Activated CD8-positive, alpha-beta memory T cell treated with anti-CD3 and anti-CD28 coated beads, Interleukin-2, amount 50 U/mL, for 48 hours (primary cell): ENCODE measurements at regions not wholly inside any gene's neighbourhood (a gene's known extent, or its start where the extent isn't known, plus 50 kb on each side); places are given as distances from the start of the nearest gene placed in this dataset.
"Not testable (repeated sequence)": the region's sequence is repeated elsewhere in the genome, so short reads cannot be mapped to it uniquely, and the experiment has no call there.

ENCODE experiments used
- DNase-seq: peaks from one replicate; pipeline ENCODE4 v3.0.0-alpha.2; 2020

- no peak for DNase-seq
Measured at GRCh38 chr20:39789411-39789810, 827.3 kb downstream of the DHX35 start.

GRCh38 chr20:39785252-39785917 is 823.2 kb downstream of the DHX35 start:
- DNase-seq: no peak

DNA sequence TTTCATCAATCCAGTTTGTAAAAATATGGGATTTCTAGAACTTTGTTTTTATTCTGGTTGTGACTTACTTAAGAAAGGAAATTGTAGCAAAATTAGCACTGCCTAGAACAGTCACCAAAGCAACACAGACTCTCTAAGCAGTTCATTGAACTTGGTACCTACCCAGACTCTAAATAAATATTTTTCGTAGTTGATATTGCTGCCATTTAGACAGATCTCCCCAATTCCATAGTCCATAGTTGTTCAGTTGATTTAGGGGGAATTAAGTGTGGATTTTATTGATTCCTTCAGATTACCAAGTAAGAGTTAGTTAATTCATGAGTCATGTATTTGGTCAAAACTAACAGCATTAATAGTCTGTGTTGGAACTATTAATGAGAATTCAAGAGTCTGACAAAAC is 822.5 kb downstream of the DHX35 start:
- DNase-seq: no peak

- no peak for DNase-seq
Measured at GRCh38 chr20:39778847-39779604, 816.9 kb downstream of the DHX35 start.

DNA sequence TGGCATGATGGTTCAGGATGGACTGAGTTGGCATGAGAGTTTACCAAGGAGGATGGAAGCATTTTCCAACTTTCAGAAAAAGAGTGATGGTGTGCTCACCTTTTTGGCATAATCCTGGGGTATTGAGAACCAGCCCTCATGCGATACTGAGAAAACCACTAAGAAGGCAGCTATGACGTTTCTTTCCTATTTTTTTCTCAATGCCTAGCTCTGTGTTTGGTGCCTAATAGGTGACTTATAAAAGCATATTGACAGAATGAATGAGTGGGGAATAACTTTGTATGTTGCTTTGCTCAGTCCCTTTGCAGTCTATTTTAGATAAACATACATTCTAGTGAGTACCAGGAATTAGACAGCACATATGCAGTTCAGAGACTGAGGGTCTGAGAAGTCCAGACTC is 816.3 kb downstream of the DHX35 start:
- no peak for DNase-seq

GRCh38 chr20:39777610-39778009 is 815.5 kb downstream of the DHX35 start:
- DNase-seq: no peak

- DNase-seq: no peak
Measured at GRCh38 chr20:39775110-39775509, 813.0 kb downstream of the DHX35 start.

DNA sequence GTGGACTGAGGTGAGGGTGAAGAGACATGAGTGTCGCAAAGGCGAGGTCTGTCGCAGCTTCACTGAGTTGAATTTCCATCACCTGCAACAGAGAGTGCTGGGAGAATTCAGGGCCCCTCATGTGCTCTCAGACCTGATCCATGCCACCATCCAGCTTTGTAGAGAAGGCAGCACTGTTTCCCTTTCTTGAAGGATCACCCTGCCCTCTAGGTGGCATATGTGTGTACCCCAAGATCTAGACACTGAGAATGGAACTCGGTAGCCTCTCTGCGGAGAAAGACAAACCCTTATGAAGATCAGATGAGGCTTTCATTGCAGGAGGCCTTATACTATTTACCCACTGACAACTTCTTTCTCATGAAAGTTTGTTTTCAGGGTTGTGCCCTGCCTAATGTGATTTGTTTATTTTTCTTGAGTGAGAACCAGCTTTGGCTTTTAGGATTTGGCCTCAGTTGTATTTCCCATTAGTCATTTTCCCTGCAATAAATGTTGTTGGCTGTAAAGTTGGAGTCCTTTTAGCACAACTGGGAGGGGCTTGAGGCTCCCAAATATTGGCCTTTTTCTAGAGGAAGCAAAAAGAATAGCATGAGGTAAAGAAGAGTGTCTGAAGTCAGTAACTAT is 811.3 kb downstream of the DHX35 start:
- no peak for DNase-seq

DNA sequence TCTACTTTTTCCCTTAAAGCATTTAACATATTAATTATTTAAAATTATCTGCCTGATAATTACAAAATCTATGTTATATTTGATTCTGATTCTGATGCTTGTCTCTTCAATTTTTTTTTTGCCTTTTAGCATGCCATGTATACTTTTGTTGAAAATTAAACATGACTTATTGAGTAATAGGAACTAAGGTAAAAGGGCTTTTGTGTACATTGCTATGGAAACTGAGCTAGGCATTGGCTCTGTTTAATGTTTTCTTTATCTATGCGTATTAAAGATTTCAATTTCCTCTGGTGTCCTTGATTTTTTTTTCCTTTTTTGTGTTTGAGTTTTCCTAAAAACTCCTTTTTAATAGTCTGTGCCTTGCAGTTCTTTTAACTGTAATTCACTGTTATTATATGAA is 805.2 kb downstream of the DHX35 start:
- DNase-seq: no peak

GRCh38 chr20:39766333-39766732 is 804.2 kb downstream of the DHX35 start:
- no peak for DNase-seq

- no peak for DNase-seq
Measured at GRCh38 chr20:39762716-39763115, 800.6 kb downstream of the DHX35 start.

DNA sequence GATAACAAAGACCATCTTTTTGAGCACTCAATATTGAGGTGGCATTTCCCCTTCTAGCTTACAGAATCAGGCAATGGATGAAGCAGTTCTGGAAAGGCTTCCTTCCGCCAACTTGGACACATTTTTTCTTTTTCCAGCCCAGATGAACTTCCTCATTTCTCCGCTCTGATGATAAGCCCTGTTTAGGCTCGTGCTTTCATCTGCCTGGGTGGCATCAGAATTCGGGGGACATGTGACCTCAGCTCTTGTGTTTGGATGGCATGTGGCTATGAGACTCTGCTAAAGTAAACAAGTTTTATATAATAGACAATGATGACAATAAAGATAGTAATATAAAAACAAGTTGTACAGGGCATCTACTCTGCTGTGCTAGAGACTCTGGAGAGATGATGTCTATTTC is 796.7 kb downstream of the DHX35 start:
- DNase-seq: no peak

DNA sequence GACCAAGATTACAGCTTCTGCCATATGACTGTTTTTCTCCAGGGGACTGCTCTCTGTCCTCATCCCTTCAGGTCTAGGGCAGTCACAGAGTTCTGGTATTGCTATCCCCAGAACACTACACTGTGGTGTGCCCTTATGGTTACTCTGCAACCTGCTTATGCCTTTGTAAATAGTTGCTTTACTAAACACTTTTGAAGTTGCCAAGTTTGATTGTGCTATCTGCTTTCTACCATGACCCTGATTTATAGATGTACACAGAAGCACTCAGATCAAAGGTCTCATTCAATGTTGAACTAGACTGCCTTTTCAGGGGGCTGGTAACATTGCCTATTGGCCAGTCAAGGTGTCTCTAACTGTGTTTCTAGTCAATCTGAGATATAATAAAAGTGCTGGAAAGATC is 794.7 kb downstream of the DHX35 start:
- no peak for DNase-seq

DNA sequence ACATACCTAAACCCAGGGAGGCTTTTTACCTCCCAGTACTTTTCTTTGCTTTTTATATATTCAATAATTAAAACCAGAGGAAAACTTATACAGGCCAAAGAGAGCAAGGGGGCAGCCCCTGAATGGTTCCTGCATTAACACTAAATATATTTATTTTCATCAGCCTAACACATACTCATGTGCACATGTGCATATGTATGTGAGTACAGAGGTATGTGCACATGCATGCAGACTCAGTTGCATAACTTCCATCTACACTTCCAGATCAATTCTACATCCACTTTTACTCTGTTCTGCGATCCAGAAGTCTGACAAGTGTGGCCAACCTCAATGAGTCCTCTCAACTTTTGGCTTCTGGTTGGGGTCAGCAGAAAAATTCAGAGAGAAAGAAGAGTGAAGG is 794.2 kb downstream of the DHX35 start:
- no peak for DNase-seq

DNA sequence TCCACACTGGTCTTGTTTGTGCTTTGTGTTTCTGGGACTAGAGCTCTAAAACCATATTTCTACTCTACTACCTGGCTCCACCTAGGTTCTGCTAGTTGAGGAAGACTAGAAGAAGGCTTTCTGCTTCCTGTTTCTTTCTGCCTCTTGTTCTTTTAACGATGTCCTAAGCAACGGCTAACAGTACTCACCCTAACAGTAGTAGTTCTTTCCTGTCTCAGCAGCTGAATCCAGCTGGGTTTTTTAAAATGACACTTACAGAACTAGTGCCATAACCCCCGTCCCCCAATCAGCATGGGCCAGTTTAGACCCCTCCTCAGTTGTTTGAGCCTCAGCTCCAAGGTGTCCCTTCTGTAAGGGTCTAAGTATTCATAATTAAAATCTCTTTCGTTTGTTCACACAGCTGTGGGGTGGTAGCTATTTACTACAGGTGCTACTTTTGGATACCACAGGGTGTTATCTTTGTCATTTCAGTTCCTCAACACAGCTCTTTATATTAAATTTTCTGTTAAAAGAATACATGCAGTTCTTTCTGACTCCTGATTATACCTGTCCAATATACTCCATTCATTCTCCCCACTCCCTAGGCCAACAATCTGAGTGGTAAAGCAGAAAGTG is 790.2 kb downstream of the DHX35 start:
- no peak for DNase-seq

GRCh38 chr20:39751557-39752137 is 789.5 kb downstream of the DHX35 start:
- DNase-seq: no peak

- DNase-seq: no peak
Measured at GRCh38 chr20:39745380-39745779, 783.2 kb downstream of the DHX35 start.

DNA sequence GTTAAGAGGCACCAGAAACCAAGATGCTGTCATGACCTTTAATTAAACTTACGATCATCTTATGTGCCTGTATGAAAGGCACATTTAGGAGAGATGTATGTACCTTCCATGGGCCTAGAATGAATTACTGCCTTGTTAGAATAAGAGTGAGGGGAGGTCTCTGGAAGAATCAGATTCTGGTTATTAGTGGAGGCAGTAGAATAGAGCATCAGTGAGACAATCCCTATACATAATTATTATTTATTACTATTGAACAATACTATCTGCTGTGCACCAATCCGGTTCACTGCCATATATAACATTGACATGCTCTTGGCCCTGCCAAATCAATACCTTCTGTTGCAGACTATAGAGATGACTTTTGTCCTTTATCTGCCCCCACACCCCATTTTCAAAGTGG is 776.5 kb downstream of the DHX35 start:
- no peak for DNase-seq

GRCh38 chr20:39736434-39737327 is 774.5 kb downstream of the DHX35 start:
- no peak for DNase-seq

- DNase-seq: not testable (repeated sequence)
Measured at GRCh38 chr20:39725513-39725912, 763.4 kb downstream of the DHX35 start.

GRCh38 chr20:39719293-39719692 is 757.1 kb downstream of the DHX35 start:
- no peak for DNase-seq

DNA sequence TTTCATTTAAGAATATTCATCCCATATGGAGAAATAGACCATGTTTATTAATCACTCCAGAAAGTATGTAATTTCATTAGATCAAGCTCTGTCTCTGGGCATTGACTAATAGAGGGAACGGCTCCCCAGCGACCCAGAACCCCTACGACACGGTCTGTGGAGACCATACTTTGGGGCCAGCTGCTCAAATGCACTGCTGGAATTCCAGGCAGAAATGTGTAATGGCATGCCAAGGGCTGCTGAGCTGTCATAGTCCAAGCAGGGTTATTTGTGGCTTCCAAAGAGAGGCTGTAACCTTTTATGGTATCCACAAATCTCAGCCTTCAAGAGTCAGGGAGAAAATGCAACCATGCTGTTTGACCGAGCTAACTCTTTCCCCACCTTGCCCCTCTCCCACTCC is 755.8 kb downstream of the DHX35 start:
- DNase-seq: no peak
